ENCODE measurements at regions not wholly inside any gene's neighbourhood (a gene's known extent, or its start where the extent isn't known, plus 50 kb on each side); places are given as distances from the start of the nearest gene placed in this dataset.

GRCh38 chr3:153354641-153355040 lies 192.6 kb downstream of the RAP2B start:
- CTCF ChIA-PET, result no interaction called here
- Histone ChIP-seq H3K36me3 (ENCODE audit: control insufficient read depth in 1 of 2, insufficient read depth in 2 of 2, low read length in 2 of 2) (no peaks in the 10 kb centered on the region), H2AFZ (ENCODE audit: low read depth, low read length, poor library complexity, severe bottlenecking) (no peak overlapping the region), H4K20me1 (ENCODE audit: insufficient read depth) (no peaks in the 10 kb centered on the region), H3K9me2 (ENCODE audit: insufficient read depth) (no peaks in the 10 kb centered on the region; the same call in 1 of the 2 replicates), H3K27me3 (ENCODE audit: insufficient read depth, low read length) (no peaks in the 10 kb centered on the region), H3K4me3 (replicated peaks in 1 of 2; ENCODE audit: low read depth in 1 of 2, low read length in 2 of 2) (no peak overlapping the region), H3K9ac (ENCODE audit: low read length) (no peak overlapping the region), H3K4me2 (ENCODE audit: low read length) (no peak overlapping the region), H3K79me2 (ENCODE audit: insufficient read depth, low read length) (no peaks in the 10 kb centered on the region), H3K9me3 (ENCODE audit: control insufficient read depth in 1 of 2, insufficient read depth in 1 of 2, low read depth in 1 of 2, low read length in 2 of 2) (no peaks in the 10 kb centered on the region), H3K27ac (ENCODE audit: low read depth, low read length) (no peak overlapping the region), H3K4me1 (ENCODE audit: control insufficient read depth in 1 of 2, insufficient read depth in 2 of 2, low read length in 2 of 2) (peaks cover 11 to 16% of the 10 kb centered on the region in 2 experiments)
- BruUV-seq (replicated peaks), result no TSS peak
- RAD21 ChIA-PET (ENCODE audit: low non-redundant PET in 1 of 2, low total read pairs in 2 of 2, uncharacterized antibody in 2 of 2, unreplicated experiment in 2 of 2), result no interaction called here
- ATAC-seq (no peak), DNase-seq (ENCODE audit: low read depth, low spot score) (no peak)
- POLR2A ChIA-PET, result no interaction called here
- intact Hi-C loops (cut with micrococcal nuclease), result no loop called here
- TF ChIP-seq FOSL1 (IDR thresholded peaks at IDR 0.05; ENCODE audit: low read depth) (no peak), RAD21 (IDR thresholded peaks at IDR 0.05; ENCODE audit: low read depth) (no peak)

GRCh38 chr3:153355559-153355958 lies 193.5 kb downstream of the RAP2B start:
- RAD21 ChIA-PET (ENCODE audit: low non-redundant PET in 1 of 2, low total read pairs in 2 of 2, uncharacterized antibody in 2 of 2, unreplicated experiment in 2 of 2), result no interaction called here
- Histone ChIP-seq H3K79me2 (ENCODE audit: insufficient read depth, low read length) (no peaks in the 10 kb centered on the region), H3K36me3 (ENCODE audit: control insufficient read depth in 1 of 2, insufficient read depth in 2 of 2, low read length in 2 of 2) (no peaks in the 10 kb centered on the region), H3K27ac (ENCODE audit: low read depth, low read length) (no peak overlapping the region), H3K27me3 (ENCODE audit: insufficient read depth, low read length) (no peaks in the 10 kb centered on the region), H2AFZ (ENCODE audit: low read depth, low read length, poor library complexity, severe bottlenecking) (no peak overlapping the region), H3K4me2 (ENCODE audit: low read length) (no peak overlapping the region), H4K20me1 (ENCODE audit: insufficient read depth) (no peaks in the 10 kb centered on the region), H3K9ac (ENCODE audit: low read length) (no peak overlapping the region), H3K4me1 (ENCODE audit: control insufficient read depth in 1 of 2, insufficient read depth in 2 of 2, low read length in 2 of 2) (peaks cover 4 to 6% of the 10 kb centered on the region in 2 experiments), H3K9me3 (ENCODE audit: control insufficient read depth in 1 of 2, insufficient read depth in 1 of 2, low read depth in 1 of 2, low read length in 2 of 2) (no peaks in the 10 kb centered on the region), H3K4me3 (replicated peaks in 1 of 2; ENCODE audit: low read depth in 1 of 2, low read length in 2 of 2) (no peak overlapping the region), H3K9me2 (ENCODE audit: insufficient read depth) (no peaks in the 10 kb centered on the region; the same call in 1 of the 2 replicates)
- DNase-seq (ENCODE audit: low read depth, low spot score) (no peak), ATAC-seq (no peak)
- intact Hi-C loops (cut with micrococcal nuclease), result no loop called here
- BruUV-seq (replicated peaks), result no TSS peak
- no peak for TF ChIP-seq ZFX (IDR thresholded peaks at IDR 0.05)
- no peak for TF ChIP-seq CEBPB (IDR thresholded peaks at IDR 0.05; ENCODE audit: low read depth)
- no peak for TF ChIP-seq SP1 (IDR thresholded peaks at IDR 0.05; ENCODE audit: low read depth)
- TF ChIP-seq EZH2 (IDR thresholded peaks at IDR 0.05), result no peak
- POLR2A ChIA-PET, result no interaction called here
- CTCF ChIA-PET, result no interaction called here

Measured in HCT116 (cell line).